ENCODE measurements at regions not wholly inside any gene's neighbourhood (a gene's known extent, or its start where the extent isn't known, plus 50 kb on each side); places are given as distances from the start of the nearest gene placed in this dataset.

GRCh38 chr9:91056917-91057316 lies 255.3 kb downstream of the SYK start:
- Mint-ChIP-seq H3K9me3 (ENCODE audit: insufficient read depth) (no peaks in the 10 kb centered on the region), H3K4me1 (peaks cover 8% of the 10 kb centered on the region), H3K27ac (no peak overlapping the region), H3K27me3 (peaks cover 4% of the 10 kb centered on the region), H3K4me3 (no peak overlapping the region)
- Histone ChIP-seq H3K27ac (ENCODE audit: low read length in 2 of 2) (no peak overlapping the region), H3K4me1 (ENCODE audit: control insufficient read depth in 2 of 2, insufficient read depth in 2 of 2, low read length in 2 of 2) (peaks cover 3 to 4% of the 10 kb centered on the region in 2 donors), H3K36me3 (replicated peaks in 1 of 2; ENCODE audit: control extremely low read depth in 1 of 2, control insufficient read depth in 1 of 2, extremely low read depth in 1 of 2, insufficient read depth in 2 of 2, low read length in 1 of 2) (no peaks in the 10 kb centered on the region), H3K4me2 (replicated peaks; ENCODE audit: low read depth, low read length, poor library complexity, severe bottlenecking) (no peak overlapping the region), H3K9me3 (ENCODE audit: control extremely low read depth in 1 of 3, control insufficient read depth in 2 of 3, insufficient read depth in 1 of 3, low read length in 2 of 3) (no peaks in the 10 kb centered on the region), H2AFZ (ENCODE audit: insufficient read depth, low read depth, low read length, poor library complexity, severe bottlenecking) (no peak overlapping the region), H3K27me3 (replicated peaks in 1 of 4; ENCODE audit: control extremely low read depth in 1 of 4, control insufficient read depth in 3 of 4, insufficient read depth in 4 of 4, low read length in 3 of 4) (no peaks in the 10 kb centered on the region), H3K79me2 (ENCODE audit: control insufficient read depth, insufficient read depth, low read length) (no peaks in the 10 kb centered on the region), H3K9ac (ENCODE audit: low read length) (no peak overlapping the region), H4K20me1 (ENCODE audit: control insufficient read depth, insufficient read depth, low read length, poor library complexity, severe bottlenecking) (no peaks in the 10 kb centered on the region), H3K4me3 (ENCODE audit: control extremely low read depth in 1 of 5, extremely low read depth in 1 of 5, insufficient read depth in 1 of 5, low read depth in 2 of 5, low read length in 4 of 5) (no peak overlapping the region)
- no peak for TF ChIP-seq CTCF (IDR thresholded peaks at IDR 0.05)
- no peak for TF ChIP-seq EZH2 (IDR thresholded peaks at IDR 0.05; ENCODE audit: borderline replicate concordance, insufficient read depth, low read depth, low read length, poor library complexity, severe bottlenecking)
- DNase-seq = no peak
- POLR2A ChIA-PET = no interaction called here
- CTCF ChIA-PET = interaction anchor here (0.9 kb wide), 1 partner anchor 368 kb away, joined by 3 read pairs; no protein-coding TSS in a partner anchor
- intact Hi-C loops (cut with micrococcal nuclease) = no loop called here
- no peak for ATAC-seq (ENCODE audit: low read depth)

- H3K4me1 ChIP-seq (ENCODE audit: control insufficient read depth in 2 of 2, insufficient read depth in 2 of 2, low read length in 2 of 2) = peaks cover 3 to 4% of the 10 kb centered on the region in 2 donors
- intact Hi-C loops (cut with micrococcal nuclease) = no loop called here
- no peaks in the 10 kb centered on the region for H3K9me3 ChIP-seq (ENCODE audit: control extremely low read depth in 1 of 3, control insufficient read depth in 2 of 3, insufficient read depth in 1 of 3, low read length in 2 of 3)
- no peak overlapping the region for H3K27ac ChIP-seq (ENCODE audit: low read length in 2 of 2)
- H3K27me3 ChIP-seq (replicated peaks in 1 of 4; ENCODE audit: control extremely low read depth in 1 of 4, control insufficient read depth in 3 of 4, insufficient read depth in 4 of 4, low read length in 3 of 4) = no peaks in the 10 kb centered on the region
- 86% methylated on average over 1 of the region's 2 CpGs for WGBS (ENCODE audit: insufficient coverage)
- H3K36me3 ChIP-seq (replicated peaks in 1 of 2; ENCODE audit: control extremely low read depth in 1 of 2, control insufficient read depth in 1 of 2, extremely low read depth in 1 of 2, insufficient read depth in 2 of 2, low read length in 1 of 2) = no peaks in the 10 kb centered on the region
- CTCF ChIA-PET = no interaction called here
- ATAC-seq (ENCODE audit: low read depth) (no peak), DNase-seq (no peak)
- H2AFZ ChIP-seq (ENCODE audit: insufficient read depth, low read depth, low read length, poor library complexity, severe bottlenecking) = no peak overlapping the region
- TF ChIP-seq EZH2 (IDR thresholded peaks at IDR 0.05; ENCODE audit: borderline replicate concordance, insufficient read depth, low read depth, low read length, poor library complexity, severe bottlenecking) (no peak), CTCF (IDR thresholded peaks at IDR 0.05) (no peak)
- Mint-ChIP-seq H3K4me3 (no peak overlapping the region), H3K27me3 (peaks cover 4% of the 10 kb centered on the region), H3K9me3 (ENCODE audit: insufficient read depth) (no peaks in the 10 kb centered on the region), H3K27ac (no peak overlapping the region), H3K4me1 (peaks cover 8% of the 10 kb centered on the region)
- no peaks in the 10 kb centered on the region for H4K20me1 ChIP-seq (ENCODE audit: control insufficient read depth, insufficient read depth, low read length, poor library complexity, severe bottlenecking)
- no peak overlapping the region for H3K4me3 ChIP-seq (ENCODE audit: control extremely low read depth in 1 of 5, extremely low read depth in 1 of 5, insufficient read depth in 1 of 5, low read depth in 2 of 5, low read length in 4 of 5)
- H3K79me2 ChIP-seq (ENCODE audit: control insufficient read depth, insufficient read depth, low read length) = no peaks in the 10 kb centered on the region
- no peak overlapping the region for H3K4me2 ChIP-seq (replicated peaks; ENCODE audit: low read depth, low read length, poor library complexity, severe bottlenecking)
- POLR2A ChIA-PET = no interaction called here
- H3K9ac ChIP-seq (ENCODE audit: low read length) = no peak overlapping the region
Observed at GRCh38 chr9:91059713-91060112, 258.1 kb downstream of the SYK start.
